ENCODE measurements at regions not wholly inside any gene's neighbourhood (a gene's known extent, or its start where the extent isn't known, plus 50 kb on each side); places are given as distances from the start of the nearest gene placed in this dataset.
"Not testable (repeated sequence)": the region's sequence is repeated elsewhere in the genome, so short reads cannot be mapped to it uniquely, and the experiment has no call there.

- DNase-seq (ENCODE audit: low spot score): no peak
Observed at GRCh38 chr1:243996223-243996622, 54.9 kb upstream of the ZBTB18 start.

GRCh38 chr1:243991650-243992049 is 59.4 kb upstream of the ZBTB18 start:
- DNase-seq (ENCODE audit: low spot score): no peak

- DNase-seq (ENCODE audit: low spot score): no peak
Observed at GRCh38 chr1:243984788-243985187, 66.3 kb upstream of the ZBTB18 start.

GRCh38 chr1:243982447-243983018 is 68.5 kb upstream of the ZBTB18 start:
- no peak for DNase-seq (ENCODE audit: low spot score)

GRCh38 chr1:243980471-243980870 is 70.6 kb upstream of the ZBTB18 start:
- no peak for DNase-seq (ENCODE audit: low spot score)

- DNase-seq (ENCODE audit: low spot score): no peak
Observed at GRCh38 chr1:243980071-243980470, 71.0 kb upstream of the ZBTB18 start.

- DNase-seq (ENCODE audit: low spot score): no peak
Observed at GRCh38 chr1:243979396-243979795, 71.7 kb upstream of the ZBTB18 start.

GRCh38 chr1:243977094-243977493 is 74.0 kb upstream of the ZBTB18 start:
- DNase-seq (ENCODE audit: low spot score): no peak

GRCh38 chr1:243974451-243975292 is 76.4 kb upstream of the ZBTB18 start:
- no peak for DNase-seq (ENCODE audit: low spot score)

- DNase-seq (ENCODE audit: low spot score): no peak
Observed at GRCh38 chr1:243973169-243973568, 77.9 kb upstream of the ZBTB18 start.

GRCh38 chr1:243970077-243970476 is 81.0 kb upstream of the ZBTB18 start:
- no peak for DNase-seq (ENCODE audit: low spot score)

- peak; percentile 48 for DNase-seq (ENCODE audit: low spot score)
Observed at GRCh38 chr1:243968413-243968812, 82.7 kb upstream of the ZBTB18 start.

GRCh38 chr1:243964915-243965314 is 86.2 kb upstream of the ZBTB18 start:
- DNase-seq (ENCODE audit: low spot score): no peak

- DNase-seq (ENCODE audit: low spot score): no peak
Observed at GRCh38 chr1:243963571-243963970, 87.5 kb upstream of the ZBTB18 start.

- DNase-seq (ENCODE audit: low spot score): no peak
Observed at GRCh38 chr1:243962541-243962940, 88.5 kb upstream of the ZBTB18 start.

GRCh38 chr1:243959998-243960397 is 91.1 kb upstream of the ZBTB18 start:
- DNase-seq (ENCODE audit: low spot score): no peak

GRCh38 chr1:243957141-243957540 is 93.9 kb upstream of the ZBTB18 start:
- DNase-seq (ENCODE audit: low spot score): no peak

GRCh38 chr1:243956450-243956849 is 94.6 kb upstream of the ZBTB18 start:
- DNase-seq (ENCODE audit: low spot score): no peak

- not testable (repeated sequence) for DNase-seq (ENCODE audit: low spot score)
Observed at GRCh38 chr1:243951207-243951606, 99.9 kb upstream of the ZBTB18 start.

- peak; percentile 82 for DNase-seq (ENCODE audit: low spot score)
Observed at GRCh38 chr1:243950166-243950565, 100.1 kb upstream of the AKT3 start.

GRCh38 chr1:243946946-243947345 is 96.9 kb upstream of the AKT3 start:
- DNase-seq (ENCODE audit: low spot score): peak; percentile 33

GRCh38 chr1:243946253-243946652 is 96.2 kb upstream of the AKT3 start:
- DNase-seq (ENCODE audit: low spot score): no peak

- no peak for DNase-seq (ENCODE audit: low spot score)
Observed at GRCh38 chr1:243945727-243946126, 95.7 kb upstream of the AKT3 start.
